DOHH2 (cell line): ENCODE measurements at regions not wholly inside any gene's neighbourhood (a gene's known extent, or its start where the extent isn't known, plus 50 kb on each side); places are given as distances from the start of the nearest gene placed in this dataset.

ENCODE experiments used
- EZH2phosphoT487 ChIP-seq: fragments of 200-600 bp; sonication (generic); IDR thresholded peaks from 2 replicates; pipeline ENCODE4 v1.6.1; 2017; ENCODE audit warnings: borderline replicate concordance, mild to moderate bottlenecking, antibody characterized with exemption, low read length, moderate library complexity, mixed read lengths
- TF ChIP-seq, protein P1 (sequence below): fragments of 200-600 bp; sonication (generic); IDR thresholded peaks from one replicate; pipeline ENCODE4 v1.5.1; 2014; ENCODE audit warnings: antibody characterized with exemption, mild to moderate bottlenecking, low read depth, low read length; ENCODE audit not compliant: poor library complexity, severe bottlenecking

DNA sequence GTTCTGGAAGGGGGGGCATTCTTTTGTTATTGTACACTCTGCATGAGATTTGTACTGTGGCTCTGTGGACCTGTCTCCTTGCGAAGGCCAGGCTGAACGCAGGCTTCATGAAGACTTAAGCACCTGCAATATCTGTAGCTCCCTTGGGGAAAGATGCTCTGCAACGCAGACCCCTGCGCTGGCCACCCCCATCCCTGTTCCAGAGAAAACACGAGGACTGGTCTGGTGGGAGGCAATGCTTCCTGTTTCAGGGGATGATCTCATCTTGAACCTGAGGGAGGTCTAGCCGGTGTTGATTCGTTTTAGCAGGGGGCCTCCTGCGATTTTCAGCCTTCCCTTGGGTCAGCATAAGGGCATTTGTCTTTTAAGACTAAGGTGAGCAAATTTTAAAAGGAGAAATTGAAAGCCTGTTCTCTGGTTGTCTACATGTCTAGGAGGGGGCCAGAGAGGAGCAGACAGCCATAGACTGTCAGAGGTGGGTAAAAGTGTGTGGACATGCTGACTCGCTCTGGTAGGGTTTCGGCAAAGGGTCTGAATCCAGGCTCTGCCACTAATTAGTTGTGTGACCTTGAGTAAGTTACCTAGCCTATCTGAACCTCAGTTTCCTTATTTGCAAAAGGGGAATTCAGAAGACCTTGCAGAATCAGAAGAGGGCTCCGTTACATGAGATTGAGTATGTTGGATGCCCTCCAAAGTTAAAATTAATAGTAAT is 80.9 kb upstream of the RASGRF1 start:
- TF ChIP-seq, protein P1, sequence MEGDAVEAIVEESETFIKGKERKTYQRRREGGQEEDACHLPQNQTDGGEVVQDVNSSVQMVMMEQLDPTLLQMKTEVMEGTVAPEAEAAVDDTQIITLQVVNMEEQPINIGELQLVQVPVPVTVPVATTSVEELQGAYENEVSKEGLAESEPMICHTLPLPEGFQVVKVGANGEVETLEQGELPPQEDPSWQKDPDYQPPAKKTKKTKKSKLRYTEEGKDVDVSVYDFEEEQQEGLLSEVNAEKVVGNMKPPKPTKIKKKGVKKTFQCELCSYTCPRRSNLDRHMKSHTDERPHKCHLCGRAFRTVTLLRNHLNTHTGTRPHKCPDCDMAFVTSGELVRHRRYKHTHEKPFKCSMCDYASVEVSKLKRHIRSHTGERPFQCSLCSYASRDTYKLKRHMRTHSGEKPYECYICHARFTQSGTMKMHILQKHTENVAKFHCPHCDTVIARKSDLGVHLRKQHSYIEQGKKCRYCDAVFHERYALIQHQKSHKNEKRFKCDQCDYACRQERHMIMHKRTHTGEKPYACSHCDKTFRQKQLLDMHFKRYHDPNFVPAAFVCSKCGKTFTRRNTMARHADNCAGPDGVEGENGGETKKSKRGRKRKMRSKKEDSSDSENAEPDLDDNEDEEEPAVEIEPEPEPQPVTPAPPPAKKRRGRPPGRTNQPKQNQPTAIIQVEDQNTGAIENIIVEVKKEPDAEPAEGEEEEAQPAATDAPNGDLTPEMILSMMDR = no peak
- TF ChIP-seq EZH2phosphoT487 = no peak
